Activated CD4-positive, alpha-beta T cell treated with anti-CD3 and anti-CD28 coated beads, Interleukin-10, Interleukin-2, amounts not matched to agents 100 ng/mL and 50 ng/mL, durations not matched to agents 16 hours and 8 hours (primary cell): ENCODE measurements at regions not wholly inside any gene's neighbourhood (a gene's known extent, or its start where the extent isn't known, plus 50 kb on each side); places are given as distances from the start of the nearest gene placed in this dataset.
"Not testable (repeated sequence)": the region's sequence is repeated elsewhere in the genome, so short reads cannot be mapped to it uniquely, and the experiment has no call there.

Source experiments
- DNase-seq: peaks from one replicate; pipeline ENCODE4 v3.0.0-alpha.2; 2020

DNA sequence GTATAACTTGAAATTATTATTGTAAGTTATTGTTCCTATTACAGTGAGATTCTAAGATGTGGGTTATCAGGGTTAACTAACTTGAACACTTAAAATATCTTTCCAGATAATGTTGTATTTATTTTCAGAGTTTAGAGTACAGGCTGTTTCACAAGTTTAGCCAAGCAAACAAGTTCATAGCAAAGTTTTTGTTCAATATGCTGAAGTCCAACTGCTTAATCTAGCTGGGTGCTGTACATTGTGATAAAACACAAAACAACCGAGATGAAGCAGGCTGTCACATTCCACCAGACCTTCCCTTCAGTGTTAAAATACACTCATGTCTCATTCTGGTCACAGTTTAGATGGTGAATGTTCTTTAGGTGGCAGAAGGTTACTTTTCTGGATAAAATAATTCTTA lies 148.0 kb upstream of the PCDH20 start:
- no peak for DNase-seq

DNA sequence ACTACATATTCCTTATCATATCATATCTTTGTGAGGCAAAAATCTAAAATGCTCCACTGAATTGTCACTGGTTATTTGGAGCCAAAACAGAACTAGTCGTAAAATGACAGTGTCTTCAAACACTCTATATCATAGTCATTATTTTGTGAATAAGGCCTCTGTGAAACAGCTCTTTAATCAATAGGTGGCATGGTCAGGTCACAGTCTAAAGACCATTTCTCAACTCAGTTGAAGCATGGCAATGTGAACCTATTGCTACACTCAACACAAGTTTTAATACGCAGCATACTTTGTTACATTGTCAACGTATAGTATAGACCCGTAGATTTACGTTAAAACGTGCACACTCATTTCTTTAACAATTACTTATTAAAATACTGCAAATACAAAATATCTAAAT lies 131.3 kb upstream of the PCDH20 start:
- DNase-seq: no peak

DNA sequence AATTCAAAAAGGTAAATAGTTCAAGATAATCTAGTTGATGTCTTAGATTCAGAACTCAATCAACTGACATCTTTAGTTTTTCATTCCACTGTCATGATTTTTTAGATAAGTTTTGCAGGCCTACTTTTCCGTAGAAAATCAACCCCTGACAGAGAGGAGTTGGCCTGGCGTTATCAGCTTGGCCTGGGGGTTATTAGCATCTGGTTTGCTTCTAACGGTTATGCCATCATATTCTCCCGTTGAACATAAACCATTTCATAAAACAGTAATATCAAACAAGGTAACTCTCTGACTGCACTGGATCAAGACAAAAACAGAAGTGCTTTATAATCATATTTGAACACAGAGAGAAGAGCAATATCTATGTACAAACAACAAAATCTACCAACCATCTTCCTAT lies 130.8 kb upstream of the PCDH20 start:
- no peak for DNase-seq

- no peak for DNase-seq
These were observed 120.8 kb upstream of the PCDH20 start for GRCh38 chr13:61536433-61536832.

DNA sequence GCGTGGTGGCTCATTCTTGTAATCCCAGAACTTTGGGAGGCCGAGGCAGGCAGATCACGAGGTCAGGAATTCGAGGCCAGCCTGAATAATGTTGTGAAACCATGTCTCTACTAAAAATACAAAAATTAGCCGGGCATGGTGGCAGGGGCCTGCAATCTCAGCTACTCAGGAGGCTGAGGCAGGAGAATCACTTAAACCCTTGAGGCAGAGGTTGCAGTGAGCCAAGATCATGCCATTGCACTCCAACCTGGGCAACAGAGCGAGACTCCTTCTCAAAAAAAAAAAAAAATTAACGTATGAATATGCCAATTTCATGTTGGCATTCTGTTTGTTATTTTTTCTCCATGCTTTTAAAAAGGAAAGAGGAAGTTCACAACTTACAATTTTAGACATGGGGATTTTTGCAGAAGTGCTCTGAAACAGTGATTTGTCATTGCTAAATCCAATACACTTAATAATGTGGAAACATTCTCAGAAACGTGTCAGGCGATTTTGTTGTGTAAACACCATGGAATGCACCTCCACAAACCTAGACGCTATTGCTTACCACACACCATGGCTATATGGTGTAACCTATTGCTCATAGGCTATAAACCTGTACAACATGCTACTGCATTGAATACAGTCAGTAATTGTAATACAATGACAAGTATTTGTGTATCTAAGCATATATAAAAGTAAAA lies 115.9 kb upstream of the PCDH20 start:
- no peak for DNase-seq

DNA sequence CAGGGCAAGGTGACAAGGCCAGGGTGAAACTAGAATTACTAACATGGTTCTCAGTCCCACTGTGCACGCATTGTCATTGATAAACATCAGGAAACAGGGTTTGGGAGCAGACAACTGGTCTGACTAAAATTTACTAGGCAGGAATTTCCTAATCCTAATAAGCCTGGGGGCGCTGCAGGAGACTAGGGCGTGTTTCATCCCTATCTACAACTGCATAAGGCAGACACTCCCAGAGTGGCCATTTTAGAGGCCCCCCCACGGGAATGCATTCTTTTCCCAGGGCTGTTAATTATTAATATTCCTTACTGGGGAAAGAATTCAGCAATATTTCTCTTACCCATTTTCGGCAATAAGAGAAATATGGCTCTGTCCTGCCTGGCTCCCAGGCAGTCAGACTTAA lies 103.6 kb upstream of the PCDH20 start:
- not testable (repeated sequence) for DNase-seq

GRCh38 chr13:61508936-61509335 lies 93.3 kb upstream of the PCDH20 start:
- no peak for DNase-seq

DNA sequence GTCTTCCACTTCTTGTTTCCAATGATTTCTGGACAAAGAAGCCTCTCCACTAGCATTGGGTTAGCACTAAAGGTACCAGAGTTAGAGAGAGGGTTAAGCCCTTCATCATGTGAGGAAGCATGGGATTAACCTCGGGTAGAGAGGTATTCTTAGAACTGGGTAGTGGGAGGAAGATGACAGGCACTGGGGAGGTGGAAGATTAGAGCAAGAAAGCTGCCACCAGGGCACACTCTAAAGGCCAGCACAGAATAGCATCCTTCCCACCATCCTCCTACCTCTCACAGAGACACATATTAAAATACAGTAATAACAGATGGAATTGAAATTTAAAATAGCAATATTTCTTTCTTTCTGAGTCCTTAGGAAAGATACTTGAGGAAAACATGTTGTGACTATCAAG lies 84.5 kb upstream of the PCDH20 start:
- DNase-seq: no peak

DNA sequence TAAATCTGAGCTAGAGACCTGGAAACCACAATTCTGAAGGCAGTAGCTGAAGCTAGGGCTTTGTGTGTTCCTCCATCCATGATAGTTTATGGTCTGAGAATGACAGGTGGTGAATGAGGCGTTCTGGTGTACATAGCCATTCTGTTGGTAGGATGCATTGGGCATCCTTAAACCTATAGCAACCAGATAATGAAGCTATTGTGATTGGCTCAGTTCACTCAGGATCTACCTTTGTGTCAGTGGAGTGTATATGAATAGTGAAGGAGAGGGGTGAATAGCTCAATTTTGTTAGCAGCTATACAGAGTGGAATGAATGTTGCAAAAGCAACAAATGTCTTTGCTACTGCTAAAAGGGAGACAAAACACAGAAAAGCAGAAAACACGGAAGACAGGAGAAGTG lies 80.0 kb upstream of the PCDH20 start:
- no peak for DNase-seq

- DNase-seq: not testable (repeated sequence)
These were observed 77.9 kb upstream of the PCDH20 start for GRCh38 chr13:61493556-61493955.

DNA sequence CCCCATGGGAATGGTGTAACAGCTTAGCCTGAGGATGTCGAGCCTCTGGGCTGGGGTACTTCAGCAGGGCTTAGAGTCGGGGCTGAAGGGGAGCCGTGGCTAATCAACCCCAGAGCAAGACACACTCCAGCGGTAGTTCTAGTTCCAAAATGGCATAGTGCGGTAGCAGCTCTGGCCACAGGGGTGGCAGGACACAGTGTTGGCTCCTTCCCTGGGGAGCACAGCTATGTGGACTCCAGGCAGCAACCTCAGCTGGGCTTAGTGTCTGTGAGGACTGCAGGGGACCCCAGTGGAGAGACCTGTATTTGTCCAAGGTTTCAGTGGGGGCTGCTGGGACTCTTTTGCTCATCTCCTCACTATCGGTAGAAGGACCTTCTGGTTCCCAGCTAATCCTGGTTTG lies 70.8 kb upstream of the PCDH20 start:
- DNase-seq: no peak

- DNase-seq: no peak
These were observed 69.6 kb upstream of the PCDH20 start for GRCh38 chr13:61485128-61485765.

GRCh38 chr13:61477619-61478018 lies 62.0 kb upstream of the PCDH20 start:
- DNase-seq: no peak

DNA sequence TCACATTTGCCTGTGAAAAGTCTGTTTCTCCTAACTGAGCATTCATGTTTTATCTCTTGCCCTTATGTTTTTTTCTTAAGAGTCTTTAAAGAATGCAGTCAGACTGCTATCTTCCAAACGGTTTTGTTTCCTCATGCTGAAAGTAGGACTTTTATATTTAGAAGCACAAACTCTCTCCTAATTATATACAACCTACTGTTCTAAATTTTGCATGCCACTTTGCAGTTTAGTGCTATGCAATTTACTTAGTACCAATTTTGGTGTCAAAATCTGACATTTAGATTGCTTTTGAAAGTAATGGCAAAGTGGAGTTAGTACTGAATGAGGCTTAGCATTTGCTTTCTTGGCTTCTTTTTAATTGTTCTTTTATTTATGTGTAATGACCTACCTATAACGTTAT lies 55.1 kb upstream of the PCDH20 start:
- no peak for DNase-seq

GRCh38 chr13:61466280-61466679 lies 50.6 kb upstream of the PCDH20 start:
- no peak for DNase-seq
